ENCODE measurements at regions not wholly inside any gene's neighbourhood (a gene's known extent, or its start where the extent isn't known, plus 50 kb on each side); places are given as distances from the start of the nearest gene placed in this dataset.

GRCh38 chr1:17914987-17915386 lies 159.9 kb downstream of the ACTL8 start:
- H3K4me1 Mint-ChIP-seq = no peaks in the 10 kb centered on the region
- H3K4me3 ChIP-seq (ENCODE audit: control extremely low read depth in 1 of 5, extremely low read depth in 1 of 5, insufficient read depth in 1 of 5, low read depth in 2 of 5, low read length in 4 of 5) = no peak overlapping the region
- no peaks in the 10 kb centered on the region for H4K20me1 ChIP-seq (ENCODE audit: control insufficient read depth, insufficient read depth, low read length, poor library complexity, severe bottlenecking)
- H3K79me2 ChIP-seq (ENCODE audit: control insufficient read depth, insufficient read depth, low read length) = no peaks in the 10 kb centered on the region
- ATAC-seq (ENCODE audit: low read depth) = no peak
- intact Hi-C loops (cut with micrococcal nuclease) = no loop called here
- no peak overlapping the region for H2AFZ ChIP-seq (ENCODE audit: insufficient read depth, low read depth, low read length, poor library complexity, severe bottlenecking)
- H3K4me2 ChIP-seq (replicated peaks; ENCODE audit: low read depth, low read length, poor library complexity, severe bottlenecking) = no peak overlapping the region
- WGBS (ENCODE audit: insufficient coverage) = 59% methylated on average over 9 of the region's 9 CpGs
- DNase-seq = no peak
- no peaks in the 10 kb centered on the region for H3K9me3 Mint-ChIP-seq (ENCODE audit: insufficient read depth)
- TF ChIP-seq CTCF (IDR thresholded peaks at IDR 0.05) (no peak), EZH2 (IDR thresholded peaks at IDR 0.05; ENCODE audit: borderline replicate concordance, insufficient read depth, low read depth, low read length, poor library complexity, severe bottlenecking) (no peak)
- peaks cover 0 to 10% (median 0%) of the 10 kb centered on the region in 4 experiments for H3K27me3 ChIP-seq (replicated peaks in 1 of 4; ENCODE audit: control extremely low read depth in 1 of 4, control insufficient read depth in 3 of 4, insufficient read depth in 4 of 4, low read length in 3 of 4)
- H3K27me3 Mint-ChIP-seq = peaks cover 41% of the 10 kb centered on the region
- H3K27ac ChIP-seq (ENCODE audit: low read length in 2 of 2) = no peak overlapping the region
- ChIA-PET POLR2A (no interaction called here), CTCF (no interaction called here)
- H3K4me3 Mint-ChIP-seq = no peak overlapping the region
- H3K36me3 ChIP-seq (replicated peaks in 1 of 2; ENCODE audit: control extremely low read depth in 1 of 2, control insufficient read depth in 1 of 2, extremely low read depth in 1 of 2, insufficient read depth in 2 of 2, low read length in 1 of 2) = no peaks in the 10 kb centered on the region
- H3K4me1 ChIP-seq (ENCODE audit: control insufficient read depth in 2 of 2, insufficient read depth in 2 of 2, low read length in 2 of 2) = no peaks in the 10 kb centered on the region
- H3K9me3 ChIP-seq (ENCODE audit: control extremely low read depth in 1 of 3, control insufficient read depth in 2 of 3, insufficient read depth in 1 of 3, low read length in 2 of 3) = no peaks in the 10 kb centered on the region
- H3K9ac ChIP-seq (ENCODE audit: low read length) = no peak overlapping the region
- no peak overlapping the region for H3K27ac Mint-ChIP-seq

GRCh38 chr1:17915511-17916197 lies 160.5 kb downstream of the ACTL8 start:
- ChIA-PET CTCF (no interaction called here), POLR2A (no interaction called here)
- no peaks in the 10 kb centered on the region for H3K79me2 ChIP-seq (ENCODE audit: control insufficient read depth, insufficient read depth, low read length)
- intact Hi-C loops (cut with micrococcal nuclease) = no loop called here
- 29% methylated on average over 5 of the region's 7 CpGs for WGBS (ENCODE audit: insufficient coverage)
- TF ChIP-seq CTCF (IDR thresholded peaks at IDR 0.05) (no peak), EZH2 (IDR thresholded peaks at IDR 0.05; ENCODE audit: borderline replicate concordance, insufficient read depth, low read depth, low read length, poor library complexity, severe bottlenecking) (no peak)
- no peak overlapping the region for H2AFZ ChIP-seq (ENCODE audit: insufficient read depth, low read depth, low read length, poor library complexity, severe bottlenecking)
- Mint-ChIP-seq H3K9me3 (ENCODE audit: insufficient read depth) (no peaks in the 10 kb centered on the region), H3K4me1 (no peaks in the 10 kb centered on the region), H3K4me3 (no peak overlapping the region), H3K27me3 (peaks cover 45% of the 10 kb centered on the region), H3K27ac (no peak overlapping the region)
- H3K9me3 ChIP-seq (ENCODE audit: control extremely low read depth in 1 of 3, control insufficient read depth in 2 of 3, insufficient read depth in 1 of 3, low read length in 2 of 3) = peaks cover 0 to 3% (median 0%) of the 10 kb centered on the region in 3 donors
- H3K4me3 ChIP-seq (ENCODE audit: control extremely low read depth in 1 of 5, extremely low read depth in 1 of 5, insufficient read depth in 1 of 5, low read depth in 2 of 5, low read length in 4 of 5) = no peak overlapping the region
- peaks cover 0 to 10% (median 0%) of the 10 kb centered on the region in 4 experiments for H3K27me3 ChIP-seq (replicated peaks in 1 of 4; ENCODE audit: control extremely low read depth in 1 of 4, control insufficient read depth in 3 of 4, insufficient read depth in 4 of 4, low read length in 3 of 4)
- no peaks in the 10 kb centered on the region for H3K36me3 ChIP-seq (replicated peaks in 1 of 2; ENCODE audit: control extremely low read depth in 1 of 2, control insufficient read depth in 1 of 2, extremely low read depth in 1 of 2, insufficient read depth in 2 of 2, low read length in 1 of 2)
- H3K4me2 ChIP-seq (replicated peaks; ENCODE audit: low read depth, low read length, poor library complexity, severe bottlenecking) = no peak overlapping the region
- H3K4me1 ChIP-seq (ENCODE audit: control insufficient read depth in 2 of 2, insufficient read depth in 2 of 2, low read length in 2 of 2) = no peaks in the 10 kb centered on the region
- no peak for DNase-seq
- no peak overlapping the region for H3K27ac ChIP-seq (ENCODE audit: low read length in 2 of 2)
- no peak for ATAC-seq (ENCODE audit: low read depth)
- no peak overlapping the region for H3K9ac ChIP-seq (ENCODE audit: low read length)
- no peaks in the 10 kb centered on the region for H4K20me1 ChIP-seq (ENCODE audit: control insufficient read depth, insufficient read depth, low read length, poor library complexity, severe bottlenecking)
